GM19438 (cell line): ENCODE measurements at regions not wholly inside any gene's neighbourhood (a gene's known extent, or its start where the extent isn't known, plus 50 kb on each side); places are given as distances from the start of the nearest gene placed in this dataset.
"Not testable (repeated sequence)": the region's sequence is repeated elsewhere in the genome, so short reads cannot be mapped to it uniquely, and the experiment has no call there.

Experiments
- ATAC-seq: cut with Tn5 transposase; IDR thresholded peaks from one replicate; pipeline ENCODE4 v1.9.1; 2021; ENCODE audit warnings: low read depth; ENCODE audit not compliant: unreplicated experiment

DNA sequence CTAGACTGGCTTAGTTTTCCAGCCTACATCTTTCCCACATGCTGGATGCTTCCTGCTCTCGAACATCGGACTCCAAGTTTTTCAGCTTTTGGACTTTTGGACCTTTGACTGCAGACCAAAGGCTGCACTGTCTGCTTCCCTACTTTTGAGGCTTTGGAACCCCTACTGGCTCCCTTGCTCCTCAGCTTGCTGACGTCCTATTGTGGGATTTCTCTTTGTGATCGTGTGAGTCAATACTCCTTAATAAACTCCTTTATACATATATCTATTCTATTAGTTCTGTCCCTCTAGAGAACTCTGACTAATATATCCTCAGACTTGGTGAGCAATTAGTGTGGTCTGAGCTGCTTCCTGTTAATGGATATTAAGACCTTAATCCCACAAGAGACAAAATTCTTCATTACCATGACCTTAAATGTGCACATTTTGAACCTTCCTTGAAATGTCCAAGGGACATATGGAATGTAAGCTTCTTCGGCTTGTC, 752.9 kb downstream of the CDH18 start:
- no peak for ATAC-seq

DNA sequence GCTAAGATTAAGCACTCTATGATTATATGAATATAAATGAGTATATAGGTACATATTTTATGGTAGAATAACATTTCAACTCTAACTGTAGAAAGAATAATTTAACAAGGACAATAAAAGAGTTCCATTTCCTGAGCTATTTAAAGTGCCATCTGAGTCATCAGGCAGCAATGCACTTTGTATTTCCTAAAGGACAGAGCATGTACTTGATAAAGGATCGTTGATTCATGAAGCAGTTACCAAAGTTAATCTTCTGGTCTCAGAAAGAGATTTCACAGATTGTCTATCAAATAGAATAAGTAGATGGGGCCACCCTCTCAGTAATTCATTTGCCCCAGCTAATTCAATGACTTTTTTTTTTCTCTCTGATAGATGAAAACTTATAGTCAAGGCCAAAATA, 747.8 kb downstream of the CDH18 start:
- no peak for ATAC-seq

DNA sequence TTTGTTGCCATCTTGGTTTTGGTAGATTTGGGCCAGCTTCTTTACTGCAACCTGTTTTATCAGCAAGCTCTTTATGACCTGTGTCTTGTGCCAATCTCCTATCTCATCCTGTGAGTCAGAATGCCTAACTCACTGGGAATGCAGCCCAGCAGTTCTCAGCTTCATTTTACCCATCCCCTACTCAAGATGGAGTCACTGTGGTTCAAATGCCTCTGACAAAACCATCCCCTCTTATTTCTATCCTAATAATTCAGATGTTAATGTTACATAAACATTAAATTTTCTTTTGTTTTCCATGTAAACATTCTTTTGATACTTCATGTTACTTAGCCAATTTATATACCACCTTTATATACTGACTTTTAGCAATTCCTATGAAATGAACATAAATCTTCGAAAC, 746.3 kb downstream of the CDH18 start:
- no peak for ATAC-seq

DNA sequence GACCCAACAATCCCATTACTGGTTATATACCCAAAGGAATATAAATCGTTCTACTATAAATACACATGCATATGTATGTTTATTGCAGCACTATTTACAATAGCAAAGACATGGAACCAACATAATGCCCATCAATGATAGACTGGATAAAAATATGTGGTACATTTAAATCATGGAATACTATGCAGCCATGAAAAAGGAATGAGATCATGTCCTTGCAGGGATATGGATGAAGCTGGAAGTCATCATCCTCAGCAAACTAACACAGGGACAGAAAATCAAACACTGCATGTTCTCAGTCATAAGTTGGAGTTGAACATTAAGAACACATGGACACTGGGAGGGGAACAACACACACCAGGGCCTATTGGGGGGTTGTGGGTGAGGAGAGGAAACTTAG, 741.8 kb downstream of the CDH18 start:
- ATAC-seq, result not testable (repeated sequence)

DNA sequence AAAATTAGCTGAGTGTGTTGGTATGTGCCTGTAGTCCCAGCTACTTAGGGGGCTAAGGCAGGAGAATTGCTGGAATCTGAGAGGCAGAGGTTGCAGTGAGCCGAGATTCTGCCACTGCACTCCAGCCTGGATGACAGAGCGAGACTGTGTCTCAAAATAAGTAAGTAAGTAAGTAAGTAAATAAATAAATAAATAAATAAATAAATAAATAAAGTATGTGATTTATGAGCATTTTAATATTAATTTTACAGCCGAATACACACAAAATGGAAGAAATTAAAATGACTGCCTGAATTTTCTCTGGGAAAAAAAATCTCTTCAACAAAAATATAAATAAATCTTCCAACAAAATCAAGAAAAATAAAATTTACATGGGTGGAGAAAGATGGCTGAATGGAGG, 740.7 kb downstream of the CDH18 start:
- no peak for ATAC-seq

DNA sequence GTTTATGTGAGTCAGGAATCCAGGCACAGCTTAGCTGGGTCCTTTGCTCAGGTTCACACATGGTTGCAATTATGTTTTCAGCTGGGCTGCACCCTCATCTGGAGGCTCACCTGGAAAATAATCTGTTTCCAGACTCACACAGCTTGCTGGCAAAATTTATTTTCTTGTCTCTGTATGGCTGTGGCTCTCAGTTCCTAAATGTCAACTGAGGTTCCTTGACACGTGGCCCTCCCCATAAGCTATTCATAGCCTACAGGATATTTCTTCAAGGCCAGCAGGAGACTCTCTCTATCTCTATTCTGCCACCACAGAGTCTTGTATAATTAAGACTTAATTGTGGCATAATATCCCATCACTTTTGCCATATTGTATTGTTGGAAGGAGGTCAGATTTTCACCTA, 732.0 kb downstream of the CDH18 start:
- ATAC-seq, result no peak

DNA sequence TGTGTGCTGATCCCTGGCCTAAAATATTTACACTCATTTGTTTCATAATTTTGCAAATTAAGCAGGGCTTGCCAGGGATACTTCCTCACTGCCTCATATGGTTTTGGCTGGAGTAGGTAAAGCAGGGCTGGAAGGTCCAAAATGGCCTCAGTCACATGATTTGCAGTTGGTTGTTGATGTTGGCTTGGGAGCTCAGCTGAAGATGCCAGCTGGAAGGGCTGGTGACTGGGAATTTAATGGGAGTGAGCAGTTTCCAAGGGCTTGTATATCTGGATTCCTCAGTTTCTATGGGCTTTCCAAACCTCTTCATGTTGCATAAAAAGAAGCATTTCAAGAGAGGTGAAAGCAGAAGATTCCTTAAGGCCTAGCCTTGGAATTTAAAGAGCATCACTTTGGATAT, 729.3 kb downstream of the CDH18 start:
- no peak for ATAC-seq

DNA sequence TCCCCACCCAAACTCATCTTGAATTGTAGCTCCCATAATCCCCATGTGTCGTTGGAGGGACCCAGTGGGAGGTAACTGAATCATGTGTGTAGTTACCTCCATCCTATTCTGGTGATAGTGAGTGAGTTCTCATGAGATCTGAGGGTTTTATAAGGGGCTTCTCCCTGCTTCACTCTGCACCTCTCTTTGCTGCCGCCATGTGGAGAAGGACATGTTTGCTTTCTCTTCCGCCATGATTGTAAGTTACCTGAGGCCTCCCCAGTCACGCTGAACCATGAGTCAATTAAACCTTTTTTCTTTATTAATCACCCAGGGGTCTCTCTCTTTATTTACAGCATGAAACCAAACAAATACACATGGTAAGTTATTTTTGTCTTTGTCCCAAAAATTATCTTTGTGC, 726.1 kb downstream of the CDH18 start:
- ATAC-seq, result no peak

DNA sequence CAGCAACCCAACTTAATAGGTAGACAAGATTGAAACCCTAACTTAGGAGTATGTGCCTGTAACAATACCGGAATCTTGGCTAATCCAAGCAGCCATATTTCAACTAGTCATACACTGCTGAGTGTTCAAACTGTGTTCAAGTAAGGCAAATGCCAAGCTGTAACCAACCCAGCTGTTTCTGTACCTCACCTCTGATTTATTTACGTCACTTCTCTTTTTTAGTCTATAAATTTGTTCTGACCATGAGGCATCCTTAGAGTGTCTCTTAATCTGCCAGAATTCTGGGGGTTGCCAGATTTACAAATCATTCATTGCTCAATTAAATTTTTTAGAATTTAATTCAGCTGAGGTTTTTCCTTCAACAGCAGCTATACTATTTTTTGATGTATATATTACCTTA, 723.2 kb downstream of the CDH18 start:
- ATAC-seq, result no peak

DNA sequence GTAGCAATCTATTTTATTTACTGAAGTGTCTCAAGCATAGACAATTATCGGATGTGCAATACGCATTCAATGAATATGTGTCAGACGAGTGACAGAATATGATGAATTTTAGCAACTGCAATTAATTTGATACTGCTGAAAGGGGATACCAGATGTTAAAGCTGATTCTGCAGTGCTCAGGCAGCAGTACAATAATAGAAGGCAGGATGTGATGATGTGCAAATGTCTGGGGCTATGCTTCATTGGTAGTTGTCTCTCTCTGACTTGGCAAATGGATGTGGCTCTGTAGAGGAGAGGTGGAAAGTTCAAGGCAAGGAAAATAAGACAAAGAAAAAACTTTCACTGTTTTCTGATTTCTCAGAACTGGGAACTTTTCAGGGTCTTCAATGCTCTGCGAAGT, 721.2 kb downstream of the CDH18 start:
- no peak for ATAC-seq

DNA sequence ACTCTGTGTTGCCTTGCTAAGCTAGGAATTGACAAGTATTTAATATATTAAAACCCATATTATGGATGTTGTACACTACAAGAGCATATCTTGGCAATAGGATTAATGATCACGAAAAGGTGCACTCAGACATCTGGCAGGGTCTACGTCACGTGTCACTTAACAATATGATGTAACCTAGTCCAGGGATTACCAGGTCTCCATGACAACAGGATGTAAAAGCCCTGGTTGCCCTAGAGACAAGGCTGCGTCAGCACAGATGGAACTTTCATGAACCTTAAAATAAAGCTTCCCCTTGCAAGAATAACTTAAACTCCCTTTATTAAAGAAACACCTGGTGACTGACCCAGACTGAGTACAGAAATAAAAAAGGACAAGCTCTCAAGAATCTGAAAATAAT, 717.8 kb downstream of the CDH18 start:
- ATAC-seq, result no peak

DNA sequence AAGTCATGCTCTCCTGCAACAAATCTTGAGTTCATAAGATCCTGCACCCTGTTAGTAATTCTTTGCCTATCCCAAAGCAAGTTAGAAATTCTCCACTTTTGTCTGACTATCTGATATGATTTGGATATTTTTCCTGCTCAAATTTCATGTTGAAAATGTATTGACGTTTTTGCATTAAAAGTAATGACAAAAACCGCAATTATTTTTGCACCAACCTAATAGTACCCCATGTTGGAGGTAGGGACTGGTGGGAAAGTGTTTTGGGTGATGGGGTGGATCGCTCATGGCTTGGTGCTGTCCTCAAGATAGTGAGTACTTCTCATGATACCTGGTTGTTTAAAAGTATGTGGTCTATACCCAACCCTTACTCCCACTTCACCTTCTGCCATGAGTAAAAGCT, 713.4 kb downstream of the CDH18 start:
- ATAC-seq, result no peak

DNA sequence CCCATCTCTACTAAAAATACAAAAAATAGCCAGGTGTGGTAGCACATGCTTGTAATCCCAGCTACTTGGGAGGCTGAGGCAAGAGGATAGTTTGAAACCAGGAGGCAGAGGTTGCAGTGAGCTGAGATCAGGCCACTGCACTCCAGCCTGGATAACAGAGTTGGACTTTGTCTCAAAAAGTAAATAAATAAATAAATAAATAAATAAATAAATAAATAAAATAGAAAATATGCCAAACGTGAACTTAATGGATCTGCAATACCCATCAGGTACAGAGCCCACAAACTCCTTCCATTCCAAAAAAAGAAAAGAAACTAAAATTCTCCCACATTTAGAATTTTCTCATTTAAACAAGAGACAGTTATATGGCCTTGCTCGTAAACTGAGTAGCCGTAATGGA, 702.7 kb downstream of the CDH18 start:
- no peak for ATAC-seq

DNA sequence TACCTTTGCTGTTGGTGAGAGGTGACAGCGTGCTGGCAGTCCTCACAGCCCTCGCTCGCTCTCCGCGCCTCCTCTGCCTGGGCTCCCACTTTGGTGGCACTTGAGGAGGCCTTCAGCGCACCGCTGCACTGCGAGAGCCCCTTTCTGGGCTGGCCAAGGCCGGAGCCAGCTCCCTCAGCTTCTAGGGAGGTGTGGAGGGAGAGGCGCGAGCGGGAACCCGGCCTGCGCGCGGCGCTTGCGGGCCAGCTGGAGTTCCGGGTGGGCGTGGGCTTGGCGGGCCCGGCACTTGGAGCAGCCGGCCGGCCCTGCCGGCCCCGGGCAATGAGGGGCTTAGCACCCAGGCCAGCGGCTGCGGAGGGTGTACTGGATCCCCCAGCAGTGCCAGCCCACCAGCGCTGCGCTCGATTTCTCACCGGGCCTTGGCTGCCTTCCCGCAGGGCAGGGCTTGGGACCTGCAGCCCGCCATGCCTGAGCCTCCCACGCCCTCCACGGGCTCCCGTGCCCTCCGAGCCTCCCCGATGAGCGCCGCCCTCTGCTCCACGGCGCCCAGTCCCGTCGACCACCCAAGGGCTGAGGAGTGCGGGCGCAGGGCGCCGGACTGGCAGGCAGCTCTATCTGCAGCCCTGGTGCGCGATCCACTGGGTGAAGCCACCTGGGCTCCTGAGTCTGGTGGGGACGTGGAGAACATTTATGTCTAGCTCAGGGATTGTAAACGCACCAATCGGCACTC, 700.3 kb downstream of the CDH18 start:
- not testable (repeated sequence) for ATAC-seq

DNA sequence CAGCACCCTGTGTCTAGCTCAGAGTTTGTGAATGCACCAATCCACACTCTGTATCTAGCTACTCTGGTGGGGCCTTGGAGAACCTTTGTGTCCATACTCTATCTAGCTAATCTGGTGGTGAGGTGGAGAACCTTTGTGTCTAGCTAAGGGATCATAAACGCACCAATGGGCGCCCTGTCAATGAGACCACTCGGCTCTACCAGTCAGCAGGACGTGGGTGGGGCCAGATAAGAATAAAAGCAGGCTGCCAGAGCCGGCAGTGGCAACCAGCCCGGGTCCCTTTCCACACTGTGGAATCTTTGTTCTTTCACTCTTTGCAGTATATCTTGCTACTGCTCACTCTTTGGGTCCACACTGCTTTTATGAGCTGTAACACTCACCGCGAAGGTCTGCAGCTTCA, 699.7 kb downstream of the CDH18 start:
- not testable (repeated sequence) for ATAC-seq

DNA sequence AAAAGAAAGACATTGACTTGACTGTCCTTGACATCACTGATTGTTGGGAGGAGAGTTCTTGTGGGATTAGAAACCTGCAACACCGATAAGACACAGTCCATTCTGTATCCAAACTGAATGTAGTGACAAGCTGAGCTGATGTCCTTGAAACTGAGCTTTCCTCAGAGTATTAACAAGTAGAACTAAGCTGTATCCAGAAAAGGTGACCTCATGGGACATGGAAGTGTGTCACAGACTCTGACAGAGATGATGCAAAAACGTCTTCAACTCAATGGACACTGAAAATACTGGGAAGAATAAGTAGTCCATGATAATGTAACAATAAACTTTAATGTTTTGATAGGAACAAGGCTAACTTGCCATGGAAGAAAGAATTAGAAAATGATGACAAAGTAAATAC, 690.1 kb downstream of the CDH18 start:
- no peak for ATAC-seq

DNA sequence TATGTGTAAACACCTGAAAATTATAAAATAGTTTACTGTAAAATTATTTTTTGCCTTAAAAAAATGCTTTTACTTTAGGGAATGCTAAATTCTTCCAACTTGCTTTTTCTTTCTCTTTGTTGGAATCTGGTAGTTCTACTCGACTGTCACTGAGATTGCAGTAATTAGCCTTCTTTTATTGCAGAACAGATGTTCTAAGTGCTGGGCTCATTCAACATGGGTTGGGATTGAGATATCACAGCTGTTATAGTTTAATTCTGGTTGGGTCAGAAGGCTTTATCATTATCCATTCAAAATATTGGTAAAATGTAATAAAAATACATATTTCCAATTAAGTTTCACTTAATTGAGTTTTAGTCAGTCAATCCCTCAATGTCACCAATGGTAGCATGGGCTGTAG, 686.7 kb downstream of the CDH18 start:
- no peak for ATAC-seq

DNA sequence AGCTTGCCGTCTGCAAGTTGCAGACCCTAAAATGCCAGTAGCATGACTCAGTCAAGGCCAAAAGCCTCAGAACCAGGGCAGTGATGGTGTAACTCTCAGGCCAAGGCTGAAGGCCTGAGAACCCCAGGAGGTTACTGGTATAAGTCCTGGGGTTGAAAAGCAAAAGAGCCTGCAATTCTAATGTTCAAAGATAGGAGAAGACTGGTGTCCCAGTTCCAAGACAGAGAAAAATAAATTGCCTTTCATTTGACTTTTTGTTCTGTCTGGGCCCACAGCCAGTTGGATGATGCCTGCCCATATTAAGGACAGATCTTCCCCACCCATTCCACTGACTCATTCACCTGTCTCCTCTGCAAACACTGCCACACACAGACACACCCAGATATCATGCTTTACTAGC, 673.2 kb downstream of the CDH18 start:
- no peak for ATAC-seq

DNA sequence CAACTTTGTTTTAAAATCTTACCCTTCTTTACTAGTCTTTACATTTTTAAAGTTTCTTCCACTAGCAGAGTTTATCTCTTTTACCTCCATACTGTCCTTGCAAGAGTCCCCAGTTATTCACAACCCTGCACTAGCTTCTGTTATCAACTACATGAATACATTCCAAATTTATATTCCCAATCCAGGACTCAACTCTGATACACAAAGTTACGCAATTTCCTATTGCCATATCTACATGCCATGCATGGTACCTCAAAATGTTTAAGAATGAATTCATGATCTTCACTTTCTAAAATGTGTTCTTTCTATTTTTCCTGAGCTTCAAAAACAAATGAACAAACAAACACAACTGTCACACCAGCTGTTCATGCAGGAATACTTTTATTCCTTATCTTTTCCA, 668.7 kb downstream of the CDH18 start:
- ATAC-seq, result no peak

DNA sequence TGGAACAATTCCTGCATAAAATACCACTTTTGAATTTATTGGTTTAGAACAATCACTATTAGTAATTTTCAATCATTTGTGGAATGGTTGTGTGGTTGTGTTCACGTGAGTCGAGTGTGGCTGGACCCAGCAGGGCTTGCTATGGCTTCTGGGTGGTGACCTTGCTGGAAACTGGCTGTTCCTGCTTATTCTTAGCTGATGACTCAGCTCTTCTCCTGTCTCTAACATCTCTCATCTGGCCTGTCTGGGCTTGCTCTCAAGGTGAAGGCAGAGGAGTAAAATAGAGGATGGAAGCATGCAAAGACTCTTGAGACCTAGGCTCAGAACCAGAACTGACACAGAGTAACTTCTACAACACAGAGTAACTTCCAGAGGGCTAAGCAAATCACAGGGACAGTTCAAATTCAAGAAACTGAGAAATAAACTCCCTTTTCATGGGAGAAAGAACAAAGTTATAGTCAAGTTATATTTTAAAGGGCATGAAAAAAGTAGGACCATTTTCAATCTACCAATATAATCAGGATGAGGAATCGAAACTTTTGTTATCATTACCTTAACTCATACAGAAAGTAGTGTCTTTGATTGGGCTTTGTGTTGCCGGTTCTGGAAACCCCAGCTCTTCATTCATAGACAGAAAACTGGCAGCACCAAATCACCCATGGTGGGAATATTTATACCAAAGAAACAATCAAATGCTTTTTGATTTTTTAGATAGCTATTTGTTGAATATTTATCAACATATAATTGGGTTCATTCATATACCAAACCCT, 665.1 kb downstream of the CDH18 start:
- no peak for ATAC-seq

DNA sequence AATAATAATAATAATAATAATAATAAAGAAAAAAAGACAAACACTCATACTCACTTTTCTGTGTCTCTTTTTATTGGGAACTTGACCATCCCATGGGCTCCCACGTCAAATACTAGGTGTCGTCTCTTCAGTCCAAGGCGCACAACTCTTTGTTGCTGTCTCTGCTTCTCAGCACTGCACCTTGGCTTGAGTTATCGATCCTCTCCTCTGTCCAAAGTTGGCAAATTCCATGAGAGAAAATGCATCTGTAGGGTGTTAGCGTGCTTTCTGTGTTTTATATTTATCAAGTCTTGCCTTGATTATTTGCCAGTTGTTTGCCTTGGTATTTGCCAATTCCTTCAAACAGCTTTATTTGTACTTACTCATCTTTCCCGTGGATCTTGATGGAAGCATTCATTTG, 653.7 kb downstream of the CDH18 start:
- no peak for ATAC-seq

DNA sequence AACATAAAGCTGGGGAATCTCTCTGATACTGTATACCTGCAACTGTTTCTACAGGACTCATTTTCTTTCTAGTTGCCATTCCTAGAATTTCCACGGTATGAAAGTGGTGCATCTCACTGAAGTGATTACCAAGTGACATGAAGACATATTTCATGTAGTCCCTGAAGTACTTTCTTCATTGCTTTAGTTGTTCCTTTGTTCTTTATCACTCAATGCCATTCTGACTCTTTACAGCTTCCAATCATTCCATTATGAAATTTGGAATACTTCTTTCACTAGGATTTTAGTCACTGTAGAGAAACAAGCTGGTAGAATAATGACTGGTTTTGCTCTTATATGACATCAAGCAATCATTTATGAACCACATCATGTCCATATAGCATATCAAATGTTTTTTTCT, 645.1 kb downstream of the CDH18 start:
- ATAC-seq, result no peak
